Endothelial cell of umbilical vein (primary cell): ENCODE measurements at regions not wholly inside any gene's neighbourhood (a gene's known extent, or its start where the extent isn't known, plus 50 kb on each side); places are given as distances from the start of the nearest gene placed in this dataset.

ENCODE experiments used
- BruUV-seq: library from RNA; stranded (reverse); fragments of 400-500 nt; replicated peaks from 2 replicates; lab custom pipeline; 2021; lab: Mats Ljungman, UMichigan
- CTCF ChIA-PET: fragments of 300-600, 350-600 bp; sonication (Branson Sonifier 250); formaldehyde crosslinking; loops from one replicate; lab custom pipeline; 2021; ENCODE audit warnings: antibody characterized with exemption, inconsistent platforms; lab: Charles Lee
- POLR2A ChIA-PET: fragments of 300-600, 350-600 bp; sonication (Branson Sonifier 250); formaldehyde crosslinking; loops from one replicate; lab custom pipeline; 2021; ENCODE audit warnings: antibody characterized with exemption, inconsistent platforms; lab: Charles Lee
- DNase-seq: peaks from one replicate; pipeline ENCODE4 v3.0.0-alpha.2; 2011; ENCODE audit warnings: low read depth, low spot score
- FAIRE-seq: peaks from 2 replicates; lab custom pipeline; 2011; peaks lifted over from hg19 to GRCh38; lab: Jason Lieb, UNC
- H2AFZ ChIP-seq: 2 replicates; pipeline ENCODE4 v1.6.0; 2012; ENCODE audit warnings: low read depth, low read length, control low read depth, inconsistent platforms
- H3K27ac ChIP-seq: 2 replicates; pipeline ENCODE4 v1.5.1; 2011; ENCODE audit warnings: low read depth, mild to moderate bottlenecking, control low read depth, low read length, moderate library complexity; ENCODE audit not compliant: insufficient read depth
- H3K27me3 ChIP-seq, 2 experiments: 2 replicates each; pipeline versions ENCODE4 v1.6.0 to v1.6.1; 2011; ENCODE audit warnings: low read length in 2 of 2, mixed read lengths in 1 of 2; ENCODE audit not compliant: control insufficient read depth in 2 of 2, insufficient read depth in 2 of 2
- H3K36me3 ChIP-seq, 2 experiments: 2 replicates in 1 of 2; 3 replicates in 1 of 2; pipeline ENCODE4 v1.5.1; 2011; ENCODE audit warnings: low read length in 2 of 2, mild to moderate bottlenecking in 1 of 2, moderate library complexity in 1 of 2; ENCODE audit not compliant: control insufficient read depth in 2 of 2, insufficient read depth in 2 of 2; ENCODE audit errors: extremely low read depth in 1 of 2
- H3K4me1 ChIP-seq: 3 replicates; pipeline ENCODE4 v1.5.1; 2011; ENCODE audit warnings: mild to moderate bottlenecking, low read length; ENCODE audit not compliant: control insufficient read depth, insufficient read depth; ENCODE audit errors: extremely low read depth
- H3K4me2 ChIP-seq: 2 replicates; pipeline ENCODE4 v1.6.1; 2011; ENCODE audit warnings: low read length, control low read depth, mixed read lengths; ENCODE audit not compliant: insufficient read depth
- H3K4me3 ChIP-seq, 3 experiments: fragments of 200-600 bp in 1 of 3; sonication (generic), shearing (Covaris generic) in 1 of 3; replicated peaks in 1 of 3; 2 replicates each; pipeline ENCODE4 v1.5.1; 2011 to 2016; ENCODE audit warnings: control low read depth in 3 of 3, low read length in 3 of 3, mild to moderate bottlenecking in 2 of 3, inconsistent platforms in 1 of 3, low read depth in 1 of 3, moderate library complexity in 1 of 3; ENCODE audit not compliant: insufficient read depth in 1 of 3
- H3K79me2 ChIP-seq: 2 replicates; pipeline ENCODE4 v1.6.0; 2012; ENCODE audit warnings: low read length, inconsistent platforms; ENCODE audit not compliant: control insufficient read depth, insufficient read depth
- H3K9ac ChIP-seq: replicated peaks from 2 replicates; pipeline ENCODE3; 2011; ENCODE audit warnings: low read length, control low read depth; ENCODE audit not compliant: insufficient read depth; ENCODE audit errors: extremely low read depth
- H3K9me1 ChIP-seq: replicated peaks from 3 replicates; pipeline ENCODE4 v1.6.0; 2011; ENCODE audit warnings: mild to moderate bottlenecking, low read length; ENCODE audit not compliant: control insufficient read depth, insufficient read depth; ENCODE audit errors: extremely low read depth
- H3K9me3 ChIP-seq: replicated peaks from 2 replicates; pipeline ENCODE4 v1.5.1; 2012; ENCODE audit warnings: low read length, inconsistent platforms; ENCODE audit not compliant: control insufficient read depth, insufficient read depth
- H4K20me1 ChIP-seq: replicated peaks from 2 replicates; pipeline ENCODE3; 2011; ENCODE audit warnings: mild to moderate bottlenecking, low read length; ENCODE audit not compliant: control insufficient read depth, insufficient read depth; ENCODE audit errors: extremely low read depth
- CTCF ChIP-seq, 2 donors: IDR thresholded peaks; 1 replicate in 1 of 2; 2 replicates in 1 of 2; pipeline ENCODE4 v1.5.1; 2011; ENCODE audit warnings: low read length in 2 of 2, mild to moderate bottlenecking in 2 of 2, moderate library complexity in 2 of 2, control low read depth in 1 of 2, inconsistent platforms in 1 of 2, low read depth in 1 of 2; ENCODE audit not compliant: insufficient read depth in 1 of 2; ENCODE audit errors: extremely low read depth in 1 of 2
- EZH2 ChIP-seq: IDR thresholded peaks from 2 replicates; pipeline ENCODE4 v1.6.1; 2012; ENCODE audit warnings: borderline replicate concordance, low read depth, mild to moderate bottlenecking, moderate library complexity, low read length, inconsistent platforms; ENCODE audit not compliant: severe bottlenecking
- FOS ChIP-seq: IDR thresholded peaks from 2 replicates; pipeline ENCODE4 v1.6.1; 2011; ENCODE audit warnings: mild to moderate bottlenecking, low read length, moderate library complexity, borderline replicate concordance; ENCODE audit not compliant: insufficient read depth
- GATA2 ChIP-seq: IDR thresholded peaks from 2 replicates; pipeline ENCODE4 v1.7.0; 2011; ENCODE audit warnings: low read depth, mild to moderate bottlenecking, moderate library complexity, mixed read lengths, low read length; ENCODE audit not compliant: insufficient read length, insufficient read depth
- JUN ChIP-seq: IDR thresholded peaks from 2 replicates; pipeline ENCODE4 v1.6.1; 2011; ENCODE audit warnings: borderline replicate concordance, low read depth; ENCODE audit not compliant: insufficient read length, insufficient read depth
- MAX ChIP-seq: IDR thresholded peaks from 2 replicates; pipeline ENCODE4 v1.6.1; 2011; ENCODE audit not compliant: insufficient read depth, insufficient read length
- MYC ChIP-seq: IDR thresholded peaks from one replicate; pipeline ENCODE4 v1.6.1; 2011; ENCODE audit warnings: mild to moderate bottlenecking, low read depth, low read length
- POLR2A ChIP-seq: IDR thresholded peaks from 2 replicates; pipeline ENCODE4 v1.6.1; 2012; ENCODE audit warnings: low read depth, mild to moderate bottlenecking, control low read depth, low read length
- POLR2AphosphoS5 ChIP-seq: IDR thresholded peaks from 2 replicates; pipeline ENCODE4 v1.6.1; 2012; ENCODE audit warnings: low read depth, mild to moderate bottlenecking, control low read depth, low read length, moderate library complexity; ENCODE audit not compliant: insufficient read depth
- dilution Hi-C: fragments of 300-500 bp; cut with MboI; formaldehyde crosslinking; loops from one replicate; pipeline ENCODE4 v1.15.0; 2019; ENCODE audit warnings: low sequenced_read_pairs; ENCODE audit not compliant: extremely low pct_ligation_motif_present
- intact Hi-C: fragments of 100-400 bp; cut with micrococcal nuclease; formaldehyde crosslinking; loops from one replicate; pipeline ENCODE4 v1.10.0; 2022

- no peaks in the 10 kb centered on the region for H3K9me3 ChIP-seq
- no peaks in the 10 kb centered on the region for H3K36me3 ChIP-seq
- intact Hi-C loops (no loop called here), dilution Hi-C loops (no loop called here)
- POLR2A ChIA-PET = no interaction called here
- H3K4me3 ChIP-seq = no peak overlapping the region
- H4K20me1 ChIP-seq = no peaks in the 10 kb centered on the region
- no peaks in the 10 kb centered on the region for H3K27me3 ChIP-seq
- H3K9ac ChIP-seq = no peak overlapping the region
- BruUV-seq = no TSS peak
- no peak overlapping the region for H2AFZ ChIP-seq
- no peak overlapping the region for H3K27ac ChIP-seq
- no peaks in the 10 kb centered on the region for H3K79me2 ChIP-seq
- no peaks in the 10 kb centered on the region for H3K4me1 ChIP-seq
- TF ChIP-seq JUN (no peak), MAX (no peak), POLR2A (no peak), MYC (no peak), FOS (no peak), POLR2AphosphoS5 (no peak), CTCF (IDR thresholded peaks at IDR 0.05; ENCODE audit: extremely low read depth in 1 of 2, insufficient read depth in 1 of 2, low read depth in 1 of 2, low read length in 2 of 2) (no peak), GATA2 (no peak), EZH2 (no peak)
- no peak overlapping the region for H3K4me2 ChIP-seq
- FAIRE-seq (no peak), DNase-seq (no peak)
- CTCF ChIA-PET = no interaction called here
- no peaks in the 10 kb centered on the region for H3K9me1 ChIP-seq
Observed at GRCh38 chr3:13221491-13222061, 148.3 kb upstream of the IQSEC1 start.
